SK-N-MC (cell line): ENCODE measurements at regions not wholly inside any gene's neighbourhood (a gene's known extent, or its start where the extent isn't known, plus 50 kb on each side); places are given as distances from the start of the nearest gene placed in this dataset.
A peak's percentile ranks its signal among the peaks of the same experiment; 100 is the strongest.
"Not testable (repeated sequence)": the region's sequence is repeated elsewhere in the genome, so short reads cannot be mapped to it uniquely, and the experiment has no call there.

Experiments
- DNase-seq: peaks from one replicate; pipeline ENCODE4 v3.0.0-alpha.2; 2011; ENCODE audit warnings: low read depth, low spot score
- H3K27ac ChIP-seq: fragments of 200-600 bp; sonication (generic); 2 replicates; pipeline ENCODE4 v1.5.1; 2016; ENCODE audit warnings: mixed run types
- H3K36me3 ChIP-seq: fragments of 200-600 bp; sonication (generic); 2 replicates; pipeline ENCODE4 v1.6.1; 2017; ENCODE audit warnings: antibody characterized with exemption, low read length, mixed read lengths; ENCODE audit not compliant: insufficient read depth
- H3K4me3 ChIP-seq: fragments of 200-600 bp; sonication (generic); 2 replicates; pipeline ENCODE4 v1.5.1; 2016
- H3K9ac ChIP-seq: fragments of 200-600 bp; sonication (generic); 2 replicates; pipeline ENCODE4 v1.8.0; 2017; ENCODE audit warnings: mixed run types, mixed read lengths; ENCODE audit not compliant: insufficient read length
- H3K9me3 ChIP-seq: fragments of 200-600 bp; sonication (generic); 2 replicates; pipeline ENCODE4 v1.6.1; 2017; ENCODE audit warnings: low read depth, mild to moderate bottlenecking, antibody characterized with exemption, low read length, moderate library complexity, mixed read lengths
- EZH2 ChIP-seq: fragments of 200-600 bp; sonication (generic); IDR thresholded peaks from one replicate; pipeline ENCODE4 v1.6.1; 2017; ENCODE audit warnings: antibody characterized with exemption
- FOXP2 ChIP-seq: optimal IDR thresholded peaks from 2 replicates; pipeline ENCODE3; 2011; ENCODE audit warnings: mild to moderate bottlenecking, moderate library complexity; ENCODE audit not compliant: insufficient read depth; ENCODE audit errors: extremely low read length, control extremely low read depth
- POLR2AphosphoS5 ChIP-seq: IDR thresholded peaks from 2 replicates; pipeline ENCODE4 v1.6.1; 2012; ENCODE audit warnings: mild to moderate bottlenecking, low read depth, low read length, borderline replicate concordance

DNA sequence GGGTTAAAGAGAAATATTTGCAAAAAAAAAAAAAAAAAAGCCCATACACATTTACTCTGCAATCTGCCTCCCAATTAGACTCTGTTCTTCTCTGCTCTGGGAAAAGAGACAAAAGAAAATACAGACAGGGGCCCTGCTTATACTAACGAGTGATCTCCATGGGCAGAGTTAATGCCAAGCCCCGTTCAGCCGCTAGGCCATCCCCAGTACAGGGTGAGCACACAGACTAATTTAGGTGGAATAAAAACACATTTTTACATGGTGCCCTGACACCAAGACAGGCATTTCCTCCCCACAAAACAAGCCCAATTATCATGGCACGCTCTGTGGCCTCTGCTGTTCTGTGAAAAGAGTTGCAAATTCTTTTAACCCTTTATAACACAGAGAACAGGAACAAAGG, 356.3 kb upstream of the C16orf82 start:
- Histone ChIP-seq H3K9me3 (no peaks in the 10 kb centered on the region), H3K27ac (peak overlapping the region; percentile 81), H3K36me3 (no peaks in the 10 kb centered on the region), H3K9ac (no peak overlapping the region), H3K4me3 (no peak overlapping the region)
- TF ChIP-seq EZH2 (no peak), POLR2AphosphoS5 (no peak), FOXP2 (no peak)
- no peak for DNase-seq

DNA sequence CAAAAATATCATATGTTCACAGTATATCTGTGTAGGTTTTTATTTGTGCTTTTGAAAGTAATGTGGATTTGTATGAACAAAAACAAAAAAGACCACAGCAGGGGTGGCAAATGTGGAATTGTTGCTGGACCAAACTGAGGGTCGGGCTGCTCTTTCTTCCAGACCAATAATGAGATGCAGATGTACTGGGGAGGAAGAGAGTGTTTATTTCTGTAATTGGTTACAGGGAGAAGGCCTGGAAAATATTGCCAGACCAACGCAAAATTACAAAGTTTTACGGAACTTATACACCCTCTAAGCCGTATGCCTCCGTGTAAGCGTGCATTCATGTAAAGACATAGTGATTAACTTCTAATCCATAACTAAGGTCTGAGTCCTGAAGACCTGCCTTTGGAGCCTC, 353.9 kb upstream of the C16orf82 start:
- no peak overlapping the region for H3K4me3 ChIP-seq
- peak overlapping the region; percentile 30 for H3K9ac ChIP-seq
- H3K36me3 ChIP-seq, result no peaks in the 10 kb centered on the region
- no peaks in the 10 kb centered on the region for H3K9me3 ChIP-seq
- no peak for TF ChIP-seq EZH2
- TF ChIP-seq POLR2AphosphoS5, result no peak
- H3K27ac ChIP-seq, result peak overlapping the region; percentile 86
- DNase-seq, result no peak

DNA sequence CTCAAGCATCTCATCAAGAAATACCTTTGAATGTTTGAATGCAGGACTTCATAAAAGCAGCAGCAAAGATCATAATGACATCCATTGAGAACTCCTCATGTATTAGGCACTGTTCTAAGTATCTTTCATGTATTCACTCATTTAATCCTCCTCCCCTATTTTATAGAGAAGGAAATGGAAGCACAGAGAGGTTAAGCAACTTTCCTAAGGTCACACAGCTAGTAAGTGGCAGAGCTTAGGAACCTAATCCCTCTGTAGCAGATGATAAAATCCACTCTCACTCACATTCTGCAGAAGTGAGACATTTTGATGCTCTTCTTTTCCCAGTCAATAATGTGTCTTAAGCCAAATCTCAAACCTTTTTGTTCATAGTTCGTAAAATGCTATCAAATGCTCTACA, 350.8 kb upstream of the C16orf82 start:
- H3K9ac ChIP-seq, result no peak overlapping the region

DNA sequence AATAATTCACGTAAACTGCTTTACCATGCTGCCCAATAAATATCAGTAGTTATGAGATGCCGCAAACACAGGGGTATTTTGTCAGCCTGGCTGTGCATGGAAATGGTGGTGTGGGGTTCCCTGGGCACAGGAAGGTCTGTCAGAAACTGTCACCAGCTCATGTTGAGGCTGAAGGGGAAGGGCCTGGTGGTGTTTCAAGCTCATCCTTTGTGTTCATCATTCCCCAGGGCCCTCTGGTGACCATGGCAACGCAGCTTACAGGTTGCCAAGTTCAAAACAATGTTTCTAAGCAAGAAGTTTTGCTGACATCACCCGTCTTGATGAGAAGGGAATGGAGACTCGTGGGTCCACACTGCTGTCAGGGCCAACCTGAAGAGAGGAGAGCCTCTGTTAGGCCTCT, 348.9 kb upstream of the C16orf82 start:
- no peak for TF ChIP-seq FOXP2
- TF ChIP-seq EZH2, result no peak
- TF ChIP-seq POLR2AphosphoS5, result no peak
- Histone ChIP-seq H3K9ac (no peak overlapping the region), H3K9me3 (no peaks in the 10 kb centered on the region; the same call in 1 of the 2 replicates), H3K27ac (no peak overlapping the region), H3K4me3 (no peak overlapping the region), H3K36me3 (no peaks in the 10 kb centered on the region)
- DNase-seq, result no peak

More for the DNA sequence above, 350.8 kb upstream of the C16orf82 start:
- H3K4me3 ChIP-seq, result no peak overlapping the region
- H3K27ac ChIP-seq, result peak overlapping the region; percentile 29; the same call in 1 of the 2 replicates
- no peaks in the 10 kb centered on the region for H3K36me3 ChIP-seq
- DNase-seq, result no peak
- H3K9me3 ChIP-seq, result no peaks in the 10 kb centered on the region; the same call in 1 of the 2 replicates
- TF ChIP-seq EZH2, result no peak
- no peak for TF ChIP-seq FOXP2
- no peak for TF ChIP-seq POLR2AphosphoS5

DNA sequence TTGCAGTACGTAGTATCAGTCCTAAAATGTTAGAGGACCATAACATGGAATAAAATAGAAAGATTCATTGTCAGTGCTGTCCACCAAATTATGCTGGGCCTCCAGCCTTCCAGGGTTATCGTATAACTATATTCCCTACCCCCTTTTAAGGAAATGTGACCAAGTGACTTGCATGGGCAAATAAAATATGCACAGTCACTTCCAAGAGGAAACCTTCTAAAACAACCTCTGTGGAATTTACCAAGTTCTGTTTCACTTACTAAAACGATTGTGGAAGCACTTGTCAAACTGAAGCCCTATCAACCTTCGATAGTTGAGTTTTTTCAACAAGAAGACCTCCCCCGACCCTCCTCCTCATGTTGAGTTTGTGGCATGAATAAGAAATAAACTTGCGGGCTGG, 345.4 kb upstream of the C16orf82 start:
- TF ChIP-seq FOXP2 (no peak), POLR2AphosphoS5 (no peak), EZH2 (no peak)
- H3K9ac ChIP-seq, result peak overlapping the region; percentile 15

DNA sequence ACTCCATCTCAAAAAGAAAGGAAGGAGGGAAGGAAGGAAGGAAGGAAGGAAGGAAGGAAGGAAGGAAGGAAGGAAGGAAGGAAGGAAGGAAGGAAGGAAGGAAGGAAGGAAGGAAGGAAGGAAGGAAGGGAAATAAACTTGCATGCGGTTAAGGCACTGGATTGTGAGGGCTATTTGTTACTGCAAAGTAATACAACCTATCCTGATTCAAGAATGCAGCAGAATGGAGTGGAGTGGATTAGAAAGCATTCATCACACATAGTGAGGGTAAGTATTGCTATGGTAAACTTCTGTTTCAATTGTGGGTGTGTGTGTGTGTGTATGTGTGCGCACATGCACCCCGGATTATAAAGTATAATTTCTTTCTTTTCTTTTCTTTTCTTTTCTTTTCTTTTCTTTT, 344.8 kb upstream of the C16orf82 start:
- not testable (repeated sequence) for H3K9me3 ChIP-seq, H3K9ac ChIP-seq, H3K4me3 ChIP-seq, H3K36me3 ChIP-seq
- peak; percentile 99 for DNase-seq
- TF ChIP-seq POLR2AphosphoS5, result peak; percentile 60; the same call in 1 of the 2 replicates
- peak overlapping the region; percentile 98 for H3K27ac ChIP-seq

More for the DNA sequence above, 345.4 kb upstream of the C16orf82 start:
- Histone ChIP-seq H3K4me3 (peak overlapping the region; percentile 48; the same call in 1 of the 2 replicates), H3K36me3 (peaks cover 6% of the 10 kb centered on the region), H3K27ac (peak overlapping the region; percentile 98), H3K9me3 (no peaks in the 10 kb centered on the region; the same call in 1 of the 2 replicates)
- DNase-seq, result peak; percentile 86

DNA sequence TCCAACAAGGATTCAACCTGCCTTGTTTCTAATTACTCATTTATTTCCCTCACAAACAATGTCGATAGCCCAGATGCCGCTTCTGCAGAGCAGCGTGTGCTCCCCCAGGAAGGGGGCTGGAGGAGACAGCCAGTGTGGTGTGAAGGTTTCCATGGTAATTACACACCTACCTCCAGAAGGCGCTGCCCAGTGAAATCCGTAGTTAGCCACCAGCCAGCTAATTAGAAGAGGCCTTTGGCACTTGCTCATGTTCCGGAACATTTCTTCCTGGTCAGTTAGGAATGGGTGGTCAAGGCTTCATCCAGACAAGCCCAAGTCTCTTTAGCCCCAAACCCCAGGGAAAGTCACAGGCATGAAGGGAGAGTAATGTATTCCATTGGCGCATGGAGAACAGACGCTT, 342.5 kb upstream of the C16orf82 start:
- TF ChIP-seq POLR2AphosphoS5, result no peak
- no peak for DNase-seq
- peaks cover 6% of the 10 kb centered on the region for H3K36me3 ChIP-seq
- no peaks in the 10 kb centered on the region; the same call in 1 of the 2 replicates for H3K9me3 ChIP-seq
- H3K9ac ChIP-seq, result no peak overlapping the region
- H3K27ac ChIP-seq, result 0 out of 2 replicates have a peak overlapping the region, but pooled peaks have one; percentile 98
- H3K4me3 ChIP-seq, result no peak overlapping the region

DNA sequence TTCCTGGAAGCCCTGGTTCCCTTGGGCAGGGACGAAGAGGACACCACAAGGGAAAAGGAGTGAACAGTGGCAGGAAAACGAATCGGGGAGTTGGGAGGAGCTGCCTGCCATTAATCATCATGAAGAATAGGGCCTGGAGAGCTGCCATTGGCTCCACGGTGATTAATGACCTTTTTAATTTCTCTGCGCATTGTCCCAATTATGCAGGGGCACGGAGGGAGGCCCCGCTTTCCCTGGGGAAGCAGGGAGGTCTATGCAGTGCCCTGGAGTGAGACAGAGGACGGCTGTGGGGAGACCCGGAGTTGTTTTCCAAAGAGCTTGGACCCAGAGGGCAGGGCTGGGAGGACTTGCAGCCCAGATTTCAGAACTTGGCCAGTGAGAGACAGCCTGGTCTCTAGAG, 338.9 kb upstream of the C16orf82 start:
- Histone ChIP-seq H3K4me3 (peak overlapping the region; percentile 17; the same call in 1 of the 2 replicates), H3K27ac (no peak overlapping the region), H3K9ac (no peak overlapping the region), H3K9me3 (no peaks in the 10 kb centered on the region), H3K36me3 (peaks cover 6% of the 10 kb centered on the region)
- no peak for DNase-seq
- TF ChIP-seq POLR2AphosphoS5, result peak; percentile 25; the same call in 1 of the 2 replicates
- TF ChIP-seq EZH2, result no peak
- TF ChIP-seq FOXP2, result no peak

DNA sequence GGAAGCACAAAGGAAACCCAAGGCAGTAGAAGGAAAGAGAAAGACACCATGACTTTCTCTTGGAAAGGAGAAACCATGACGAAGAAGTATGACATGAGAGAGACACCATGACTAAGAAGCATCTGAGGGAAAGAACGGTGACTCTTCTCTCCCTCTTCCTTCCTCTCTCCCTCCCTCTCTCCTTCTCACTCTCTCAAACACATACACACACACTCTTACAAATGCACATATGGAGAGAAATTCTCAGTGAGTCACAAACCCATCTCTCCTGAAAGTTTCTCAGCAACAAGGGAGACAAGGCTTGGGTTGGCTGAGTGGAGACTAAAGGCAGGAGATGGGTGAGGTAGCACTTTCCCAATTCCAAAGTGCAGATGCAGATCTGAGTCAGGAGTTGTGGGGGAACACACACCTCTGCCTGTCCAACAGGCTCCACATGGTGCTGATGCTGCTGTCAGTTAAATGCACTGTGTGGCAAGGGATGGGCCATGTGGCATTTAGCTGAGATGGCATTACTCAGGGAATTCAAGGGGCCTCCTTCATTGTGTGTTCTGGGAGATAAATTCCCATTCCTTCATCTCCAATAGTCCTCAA, 336.7 kb upstream of the C16orf82 start:
- DNase-seq, result no peak
- no peak for TF ChIP-seq FOXP2
- no peak for TF ChIP-seq POLR2AphosphoS5
- no peak for TF ChIP-seq EZH2
- H3K27ac ChIP-seq, result no peak overlapping the region
- H3K4me3 ChIP-seq, result no peak overlapping the region
- H3K9ac ChIP-seq, result no peak overlapping the region
- H3K9me3 ChIP-seq, result no peaks in the 10 kb centered on the region
- no peaks in the 10 kb centered on the region for H3K36me3 ChIP-seq
